GM19324 (cell line): ENCODE measurements at regions not wholly inside any gene's neighbourhood (a gene's known extent, or its start where the extent isn't known, plus 50 kb on each side); places are given as distances from the start of the nearest gene placed in this dataset.
"Not testable (repeated sequence)": the region's sequence is repeated elsewhere in the genome, so short reads cannot be mapped to it uniquely, and the experiment has no call there.

Experiments used
- ATAC-seq: cut with Tn5 transposase; IDR thresholded peaks from one replicate; pipeline ENCODE4 v1.9.1; 2021; ENCODE audit warnings: mild to moderate bottlenecking, moderate library complexity; ENCODE audit not compliant: unreplicated experiment, low FRiP score

DNA sequence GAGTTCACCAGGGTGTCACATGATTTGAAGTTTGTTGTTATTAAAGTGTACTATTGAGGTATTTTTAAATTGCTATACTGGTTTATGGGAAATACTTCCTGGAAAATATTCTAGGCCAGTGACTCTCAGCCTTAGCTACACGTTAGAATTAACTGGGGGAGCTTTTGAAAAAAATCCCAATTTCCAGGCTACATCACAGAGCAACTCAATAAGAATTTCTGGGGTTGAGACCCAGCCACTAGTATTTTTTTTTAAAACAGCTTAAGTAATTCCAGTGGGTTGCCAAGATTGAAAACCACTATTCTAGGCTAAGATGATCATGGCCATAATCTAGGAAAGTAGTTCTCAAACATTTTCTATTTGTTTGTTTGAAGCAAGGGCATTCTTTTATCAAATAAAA lies 142.9 kb upstream of the GRIA1 start:
- no peak for ATAC-seq

DNA sequence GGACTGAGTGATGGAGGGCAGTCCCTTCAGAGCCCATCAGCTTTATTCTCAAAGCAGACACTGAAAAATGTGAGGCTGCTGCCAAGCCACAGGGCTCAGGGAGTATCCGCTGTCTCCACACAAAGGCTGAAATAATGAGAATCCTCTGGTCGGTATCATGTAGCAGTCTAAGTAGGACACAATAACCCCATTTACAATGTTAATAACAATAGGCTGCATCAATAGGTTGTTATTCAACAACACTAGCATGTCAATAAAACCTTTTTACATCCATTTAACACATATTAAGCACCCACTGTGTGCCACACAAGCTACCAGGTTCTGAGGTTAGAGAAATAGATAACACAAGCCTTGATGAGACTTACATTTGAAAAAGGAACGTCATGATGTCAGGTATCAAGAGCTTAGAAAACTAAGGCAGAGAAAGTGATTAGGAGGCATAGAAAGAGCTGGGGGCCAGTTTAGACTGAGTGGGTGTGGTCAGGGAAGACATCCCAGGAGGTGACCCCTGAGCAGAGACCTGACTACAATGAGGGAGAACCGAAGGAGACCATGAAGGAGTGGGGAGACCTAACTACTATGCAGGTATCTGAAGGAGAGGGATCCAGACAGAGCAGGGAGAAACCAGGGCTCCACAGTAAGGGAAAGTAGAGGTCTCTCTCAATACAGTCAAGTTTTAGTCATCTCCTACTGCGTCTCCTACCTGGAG lies 140.1 kb upstream of the GRIA1 start:
- no peak for ATAC-seq

DNA sequence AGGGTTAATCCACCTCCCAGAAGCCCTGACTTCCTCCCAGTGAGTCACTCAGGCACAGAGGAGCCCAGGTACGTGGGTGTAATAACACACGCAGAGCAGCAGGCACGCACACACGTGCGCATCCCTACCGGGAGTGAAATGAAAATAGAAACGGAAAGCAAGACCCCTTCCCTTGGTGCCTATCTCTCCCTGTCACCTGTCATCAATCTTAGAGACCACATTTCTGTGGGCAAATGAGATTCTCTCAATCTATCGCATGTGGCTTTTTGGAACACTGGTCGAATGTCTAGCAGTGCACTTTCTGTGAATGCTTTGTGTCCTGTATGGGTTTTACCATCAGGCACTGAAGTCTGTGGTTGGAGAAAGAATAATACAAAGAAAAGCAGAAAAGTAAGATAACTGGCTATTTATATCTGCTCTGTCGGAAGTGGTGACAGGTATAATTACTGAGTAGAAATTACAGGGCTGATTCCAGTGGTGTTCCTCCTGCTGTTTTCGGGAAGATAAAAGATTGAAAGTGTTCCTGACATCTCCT lies 137.7 kb upstream of the GRIA1 start:
- peak; percentile 70 for ATAC-seq

DNA sequence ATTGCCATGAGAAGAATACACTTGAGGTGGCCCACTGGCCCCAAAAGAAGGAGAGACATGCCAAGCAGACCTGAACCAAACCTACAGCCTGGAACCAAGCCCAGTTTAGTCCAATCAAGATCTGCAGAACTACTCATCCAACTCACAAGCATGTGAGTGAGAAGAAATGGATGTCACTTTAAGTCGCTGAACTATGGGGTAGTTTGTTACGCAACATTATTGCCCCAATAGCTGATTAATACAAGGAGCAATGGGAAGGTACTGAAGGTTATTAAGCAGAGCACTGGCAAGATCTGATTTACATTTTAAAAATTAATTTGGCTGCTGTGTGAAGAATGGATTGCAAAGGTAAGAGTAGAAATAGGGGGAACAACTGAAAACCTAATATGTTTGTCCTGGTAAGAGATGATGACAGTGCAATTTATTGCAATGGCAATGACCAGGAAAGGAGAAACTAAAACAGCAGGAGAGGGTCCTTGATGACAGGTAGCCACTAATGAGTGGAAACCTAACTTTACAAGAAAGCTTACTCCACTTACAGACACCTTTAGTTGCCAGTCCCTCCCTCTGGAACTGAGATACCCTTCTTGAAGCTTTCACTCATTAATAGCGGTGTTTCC lies 132.9 kb upstream of the GRIA1 start:
- ATAC-seq = no peak

DNA sequence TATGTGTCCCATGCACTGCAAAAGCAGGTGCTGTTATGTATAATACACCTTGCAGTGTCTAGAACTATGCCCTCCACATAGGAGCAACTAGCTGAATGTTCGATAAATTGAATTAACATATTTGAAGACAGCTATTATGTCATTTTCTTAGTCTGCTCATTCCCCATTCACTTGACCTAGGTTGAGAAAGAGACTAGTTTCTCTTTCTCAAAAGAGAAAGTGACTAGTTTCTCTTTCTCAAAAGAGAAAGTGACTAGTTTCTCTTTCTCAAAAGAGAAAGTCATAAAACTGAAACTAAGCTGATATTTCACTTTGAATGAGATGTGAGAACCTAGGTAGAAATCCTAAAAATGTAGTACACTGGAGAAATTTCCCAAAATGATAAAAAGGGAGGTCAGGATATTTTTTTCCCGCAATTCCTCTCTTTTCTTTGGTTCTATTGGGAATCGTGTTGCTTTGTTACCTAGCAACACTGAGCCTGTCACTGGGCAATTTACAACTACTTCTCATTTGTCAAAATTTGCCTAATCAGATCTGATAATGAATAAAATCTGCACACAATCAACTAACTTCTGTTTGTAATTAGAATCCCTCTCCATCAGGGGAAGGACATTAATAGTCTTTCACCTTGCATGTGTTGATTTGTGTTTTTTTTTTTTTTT lies 132.0 kb upstream of the GRIA1 start:
- ATAC-seq = no peak

DNA sequence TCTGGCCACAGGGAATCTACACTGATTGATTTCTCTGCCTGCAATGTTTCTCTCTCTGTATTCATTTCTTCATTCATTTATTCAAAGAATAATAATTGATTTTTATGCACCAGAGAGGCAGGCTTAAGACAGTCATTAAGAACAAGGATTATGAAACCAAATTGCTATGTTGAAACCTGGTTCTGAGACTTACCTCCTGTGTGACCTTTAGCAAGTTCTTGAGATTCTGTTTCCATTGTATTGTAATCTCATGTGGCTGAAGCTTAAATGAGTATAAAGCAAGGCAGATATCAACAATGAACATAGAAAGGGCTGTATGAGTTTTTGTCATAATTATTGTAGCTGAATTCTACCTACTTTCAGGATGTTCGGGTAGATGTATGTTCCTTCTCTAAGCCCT lies 129.6 kb upstream of the GRIA1 start:
- no peak for ATAC-seq

DNA sequence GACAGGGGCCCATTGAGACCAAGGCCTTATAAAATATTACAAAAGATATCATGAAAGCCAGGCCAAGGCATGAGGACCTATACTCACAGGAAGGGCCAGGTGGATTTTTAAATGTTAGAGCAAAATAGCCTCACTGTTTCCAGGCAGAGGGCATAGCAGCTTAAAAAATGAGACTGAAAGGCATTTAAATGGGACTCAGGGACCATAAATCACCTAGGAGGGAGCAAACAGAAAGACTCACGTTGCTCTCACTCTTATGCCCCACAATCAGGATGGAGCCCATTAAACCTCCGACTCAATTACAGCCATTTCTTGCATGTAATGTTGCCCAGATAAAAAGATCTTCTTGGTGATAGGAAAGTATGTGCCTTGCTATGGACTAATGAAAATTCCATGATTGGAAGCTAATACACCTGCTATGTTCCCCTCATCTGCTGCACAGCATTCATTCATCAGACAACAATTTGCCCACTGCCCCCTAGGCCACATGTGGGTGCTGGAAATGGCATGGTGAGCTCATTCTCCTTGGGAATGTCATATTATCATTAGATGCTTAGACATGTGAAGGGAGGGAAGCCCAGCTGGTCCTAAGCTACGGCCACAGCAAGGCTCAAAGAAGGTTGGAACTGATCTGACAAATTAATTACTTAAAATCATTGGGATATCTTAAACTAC lies 128.6 kb upstream of the GRIA1 start:
- ATAC-seq = no peak

DNA sequence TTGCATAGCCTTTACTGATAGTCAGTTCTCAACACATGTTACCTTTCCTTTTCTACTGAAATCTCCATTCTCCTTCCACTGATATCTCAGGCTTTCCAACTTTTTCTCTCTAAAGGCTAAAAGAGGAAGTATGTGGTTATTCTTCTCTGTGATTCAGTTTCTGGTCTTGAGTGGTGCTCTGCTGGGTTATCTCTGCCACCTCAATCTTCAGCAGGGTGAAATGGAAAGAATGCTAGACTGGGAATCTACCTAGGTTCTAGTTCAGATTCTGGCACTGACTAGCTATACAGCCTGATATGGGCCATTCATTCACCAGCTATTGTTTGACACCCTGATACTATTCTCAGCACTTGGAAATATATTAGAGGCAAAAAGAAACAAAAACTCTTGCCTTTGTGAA lies 124.9 kb upstream of the GRIA1 start:
- no peak for ATAC-seq

DNA sequence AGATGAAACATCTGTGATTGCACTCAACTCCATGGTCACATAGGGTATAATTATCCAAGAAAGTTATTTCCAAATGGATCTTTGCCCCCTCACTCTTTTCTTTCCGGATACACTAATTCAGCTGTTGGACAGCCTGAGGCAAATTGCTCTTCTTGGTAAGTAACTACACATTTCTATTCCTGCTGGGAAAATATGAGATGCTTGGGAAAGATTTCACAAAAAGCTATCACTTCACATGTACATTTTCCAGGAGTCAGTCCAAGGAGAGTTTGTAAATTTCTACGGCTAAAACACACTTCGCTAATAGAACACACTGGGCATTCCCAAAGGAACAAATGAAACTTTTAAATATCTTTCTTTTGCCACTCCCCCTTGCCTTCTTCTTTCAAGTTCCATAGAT lies 123.0 kb upstream of the GRIA1 start:
- ATAC-seq = no peak

DNA sequence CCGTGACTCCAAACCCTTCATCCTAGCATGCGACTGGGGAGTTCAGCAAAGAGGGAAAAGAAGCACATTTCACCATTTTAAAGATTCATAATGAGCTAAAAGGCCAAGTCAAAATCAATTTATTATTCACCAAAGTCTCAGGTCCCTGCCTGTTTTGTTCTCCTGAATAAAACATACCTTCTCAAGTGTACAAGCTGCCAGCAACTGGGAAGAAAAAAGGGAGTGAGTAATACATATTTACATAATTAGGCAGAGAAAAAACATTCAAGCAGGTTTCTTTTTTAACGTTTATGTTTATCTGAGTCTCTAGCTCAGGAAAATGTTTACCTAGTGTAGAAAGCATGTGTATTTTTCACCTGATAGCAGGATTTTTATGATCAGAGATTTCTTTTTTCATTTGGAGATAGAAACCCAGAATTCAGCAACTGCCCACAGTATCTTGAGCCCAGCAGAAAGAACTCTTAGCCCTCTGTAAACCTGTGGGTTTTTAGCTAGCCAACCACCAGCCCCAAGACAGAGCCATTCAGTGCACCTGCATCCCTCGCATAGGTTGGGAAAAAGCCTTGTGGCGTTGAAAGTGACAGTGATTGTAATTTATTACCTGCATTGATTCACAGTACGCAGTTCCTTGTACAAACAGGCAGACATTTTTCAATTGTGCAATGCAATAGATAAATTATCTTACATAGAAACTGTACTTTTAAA lies 117.9 kb upstream of the GRIA1 start:
- no peak for ATAC-seq

DNA sequence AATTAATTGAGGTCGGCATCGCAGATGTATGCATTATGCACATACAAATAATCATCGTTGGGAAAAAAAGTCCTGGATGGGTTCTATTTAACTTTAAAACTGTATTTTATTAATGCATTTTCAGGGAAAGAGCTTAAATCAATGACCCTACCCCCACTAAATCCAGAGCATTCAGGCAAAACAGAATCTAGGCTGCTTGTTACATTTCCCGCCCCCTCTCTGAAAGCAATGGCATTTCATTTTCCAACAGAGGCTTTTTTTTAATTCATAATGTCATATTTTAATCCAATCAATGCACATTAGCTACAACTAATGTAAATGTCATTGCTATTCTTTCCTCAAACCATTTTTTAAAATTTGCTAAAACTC lies 117.4 kb upstream of the GRIA1 start:
- ATAC-seq = no peak

DNA sequence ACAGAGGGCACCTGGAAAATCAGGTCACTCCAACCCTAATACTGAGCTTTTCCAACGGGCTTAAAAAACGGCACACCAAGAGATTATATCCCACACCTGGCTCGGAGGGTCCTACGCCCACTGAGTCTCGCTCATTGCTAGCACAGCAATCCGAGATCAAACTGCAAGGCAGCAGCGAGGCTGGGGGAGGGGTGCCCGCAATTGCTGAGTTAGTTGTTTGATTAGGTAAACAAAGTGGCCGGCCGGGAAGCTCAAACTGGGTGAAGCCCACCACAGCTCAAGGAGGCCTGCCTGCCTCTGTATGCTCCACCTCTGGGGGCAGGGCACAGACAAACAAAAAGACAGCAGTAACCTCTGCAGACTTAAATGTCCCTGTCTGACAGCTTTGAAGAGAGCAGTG lies 108.8 kb upstream of the GRIA1 start:
- ATAC-seq = not testable (repeated sequence)

DNA sequence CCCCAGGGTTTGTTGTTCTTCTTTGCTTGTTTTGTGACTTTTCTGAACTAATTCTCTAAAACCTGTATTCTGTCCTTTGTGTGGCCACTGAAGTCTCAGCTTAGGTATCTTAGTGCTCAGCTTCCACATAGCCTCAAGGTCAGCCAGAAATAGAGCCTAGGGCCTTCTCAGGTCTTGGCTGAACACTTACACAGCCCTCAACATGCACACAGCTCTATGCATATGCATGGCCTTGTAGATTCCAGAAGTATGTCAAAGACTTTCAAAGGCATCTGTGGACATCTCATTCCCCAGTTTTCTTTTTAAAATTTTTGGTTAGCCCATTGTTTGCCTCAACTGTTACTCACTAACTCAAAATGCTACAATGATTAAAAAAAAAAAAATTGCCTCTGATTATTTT lies 99.9 kb upstream of the GRIA1 start:
- no peak for ATAC-seq

DNA sequence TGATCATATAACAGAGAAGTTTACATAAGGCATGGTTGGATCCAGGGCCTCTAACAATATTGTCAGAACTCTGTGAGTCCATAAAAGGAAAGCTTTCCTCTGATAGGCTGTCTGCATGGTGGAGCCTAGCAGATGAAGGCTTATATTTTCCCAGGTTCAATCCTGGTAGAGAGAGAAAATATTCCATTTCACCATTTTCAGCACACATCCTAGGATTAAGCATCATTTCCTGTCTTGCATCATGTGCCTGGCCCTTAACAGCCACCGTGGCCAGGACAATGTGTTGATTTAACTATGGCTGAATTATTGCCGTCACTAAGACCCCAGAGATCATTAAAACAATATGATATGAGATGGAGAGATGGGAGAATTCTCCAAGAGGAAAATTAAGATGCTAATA lies 90.9 kb upstream of the GRIA1 start:
- no peak for ATAC-seq

DNA sequence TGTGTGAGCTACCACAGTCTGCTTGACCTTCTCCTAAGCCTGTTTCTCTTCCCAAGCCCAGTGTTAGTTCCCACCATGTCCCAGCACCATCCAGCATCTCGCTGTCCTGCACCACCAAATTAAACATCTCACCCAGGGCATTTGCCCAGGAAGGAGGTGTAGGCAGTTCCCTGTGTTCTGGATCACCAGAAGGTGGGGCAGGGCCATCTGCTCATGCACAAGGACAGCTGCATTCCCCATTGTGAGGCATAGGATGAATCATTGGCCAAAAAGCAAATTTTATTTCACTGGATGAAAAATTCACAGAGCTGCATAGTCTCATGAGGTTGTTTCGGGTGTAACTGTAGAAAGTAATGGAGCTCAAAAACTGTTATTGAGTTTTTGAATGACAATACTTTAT lies 89.5 kb upstream of the GRIA1 start:
- no peak for ATAC-seq

DNA sequence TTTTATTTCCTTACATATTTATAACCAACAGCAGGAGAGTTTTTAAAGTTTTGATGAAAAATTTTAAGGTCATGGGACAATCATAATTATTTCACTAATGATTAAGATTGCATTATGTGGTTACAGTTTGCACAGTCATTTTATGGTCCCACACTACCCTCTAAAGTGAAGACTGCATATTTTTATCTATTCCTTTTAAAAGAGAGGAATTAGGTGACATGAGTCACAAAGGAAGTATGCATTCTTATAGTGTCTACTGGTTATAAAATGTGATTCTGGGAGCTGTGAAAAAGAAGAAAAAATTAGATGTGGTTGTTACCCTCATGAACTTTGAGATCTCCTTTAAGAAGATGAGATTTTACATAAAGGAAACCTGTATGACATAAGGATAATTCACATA lies 87.9 kb upstream of the GRIA1 start:
- ATAC-seq = no peak

DNA sequence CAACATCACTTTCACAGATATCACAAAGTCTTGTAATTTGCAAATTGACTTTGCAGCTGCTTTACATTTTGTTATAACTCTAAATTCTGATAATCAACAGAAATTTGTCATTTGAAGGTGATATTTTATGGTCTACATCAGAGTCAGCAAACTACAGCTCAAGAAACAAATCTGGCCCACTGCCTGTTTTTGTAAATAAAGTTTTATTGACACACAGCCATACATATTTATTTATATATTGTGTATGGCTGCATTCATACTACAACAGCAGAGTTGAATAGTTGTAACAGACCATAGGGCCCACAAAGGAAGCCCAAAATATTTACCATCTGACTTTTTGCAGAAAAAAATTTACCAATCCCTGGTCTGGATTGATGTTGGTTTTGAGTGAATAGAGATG lies 87.0 kb upstream of the GRIA1 start:
- no peak for ATAC-seq

DNA sequence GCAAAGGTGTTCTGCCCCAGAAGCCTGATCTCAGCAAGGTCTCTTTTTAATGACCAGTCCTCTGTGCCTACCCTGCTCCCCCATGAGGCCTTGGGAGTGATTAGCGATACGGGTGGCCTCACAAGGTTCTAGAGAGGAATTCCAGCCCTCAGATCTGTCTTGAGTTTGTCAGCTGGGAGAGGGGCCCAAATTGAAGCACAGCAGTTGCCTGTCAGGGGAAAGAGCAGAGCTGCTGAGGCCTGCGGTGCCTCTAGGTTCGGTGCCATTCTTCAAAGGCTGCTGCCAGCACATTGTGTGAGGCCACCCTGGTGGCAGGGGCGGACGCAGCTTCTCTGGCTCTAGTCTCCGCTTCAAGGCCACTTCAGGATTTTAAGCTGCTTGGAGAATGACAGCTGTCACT lies 85.7 kb upstream of the GRIA1 start:
- no peak for ATAC-seq

DNA sequence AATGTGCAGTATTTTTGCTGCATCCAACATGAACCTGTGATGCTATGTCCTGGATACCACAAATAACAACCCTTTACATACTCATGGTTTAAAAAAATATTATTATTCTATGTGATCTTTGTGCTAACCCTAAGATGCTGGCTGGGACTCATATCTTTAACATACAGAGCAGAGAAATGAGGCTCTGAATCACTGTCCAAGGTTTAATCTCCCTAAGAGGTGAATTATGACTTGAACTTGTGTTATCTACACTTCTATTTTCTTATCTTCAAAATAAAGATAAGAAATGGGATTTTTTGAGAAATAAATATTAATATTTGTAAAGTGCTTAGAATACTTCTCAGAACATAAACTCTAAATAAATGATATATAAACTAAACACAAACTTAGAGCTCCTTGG lies 68.8 kb upstream of the GRIA1 start:
- ATAC-seq = no peak

DNA sequence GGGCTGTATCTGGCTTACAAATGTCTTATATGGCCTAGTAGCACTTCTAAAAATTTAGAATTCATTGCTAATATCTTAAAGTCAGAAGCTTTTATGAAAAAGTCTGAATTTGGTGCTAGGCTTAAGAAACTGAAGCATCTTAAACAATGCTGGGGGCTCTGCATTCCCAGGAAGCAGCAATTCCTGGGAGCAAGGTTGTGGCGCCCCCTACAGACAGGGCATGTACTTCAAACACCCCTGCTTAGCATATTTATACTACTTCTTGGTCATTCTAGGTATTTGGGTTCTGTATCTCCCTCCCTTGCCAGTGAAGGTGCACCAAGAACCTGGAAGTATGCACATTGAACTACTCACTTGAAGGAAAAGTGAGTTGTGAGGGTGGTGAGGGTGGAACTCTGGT lies 64.6 kb upstream of the GRIA1 start:
- no peak for ATAC-seq
